PC-9 (cell line): ENCODE measurements at regions not wholly inside any gene's neighbourhood (a gene's known extent, or its start where the extent isn't known, plus 50 kb on each side); places are given as distances from the start of the nearest gene placed in this dataset.

Experiments
- BruUV-seq: library from RNA; stranded (reverse); fragments of 400-500 nt; replicated peaks from 2 replicates; lab custom pipeline; 2021; lab: Mats Ljungman, UMichigan
- CTCF ChIA-PET: fragments of 300-600 bp; sonication (Branson Sonifier 250); formaldehyde crosslinking; loops from one replicate; lab custom pipeline; 2022; ENCODE audit warnings: antibody characterized with exemption; lab: Charles Lee
- POLR2A ChIA-PET: fragments of 300-600 bp; sonication (Branson Sonifier 250); formaldehyde crosslinking; loops from one replicate; lab custom pipeline; 2022; ENCODE audit warnings: antibody characterized with exemption; ENCODE audit not compliant: unreplicated experiment; lab: Charles Lee
- DNase-seq, 2 experiments: peaks; one replicate each; pipeline versions ENCODE4 v3.0.0 to v3.0.0-alpha.2; 2015 to 2022; ENCODE audit warnings: mixed read lengths in 1 of 2
- H2AFZ ChIP-seq: fragments of 200-600 bp; sonication (generic); 2 replicates; pipeline ENCODE4 v1.8.1; 2017; ENCODE audit warnings: antibody characterized with exemption
- H3F3A ChIP-seq: fragments of 200-600 bp; sonication (generic); 2 replicates; pipeline ENCODE4 v1.8.1; 2017; ENCODE audit warnings: antibody characterized with exemption, mild to moderate bottlenecking, low read depth; ENCODE audit not compliant: insufficient read depth
- H3K27ac ChIP-seq: fragments of 200-600 bp; sonication (generic); 2 replicates; pipeline ENCODE4 v1.6.1; 2016; ENCODE audit warnings: mixed run types
- H3K27me3 ChIP-seq: fragments of 200-600 bp; sonication (generic); 2 replicates; pipeline ENCODE4 v1.6.1; 2016; ENCODE audit warnings: low read depth, mixed run types; ENCODE audit not compliant: insufficient read depth
- H3K36me3 ChIP-seq: fragments of 200-600 bp; sonication (generic); 2 replicates; pipeline ENCODE4 v1.6.1; 2016; ENCODE audit warnings: low read depth, mixed run types
- H3K4me1 ChIP-seq: fragments of 200-600 bp; sonication (generic); replicated peaks from 2 replicates; pipeline ENCODE4 v1.6.1; 2016; ENCODE audit warnings: mixed run types; ENCODE audit not compliant: insufficient read depth
- H3K4me2 ChIP-seq: fragments of 200-600 bp; sonication (generic); 2 replicates; pipeline ENCODE4 v1.6.1; 2017; ENCODE audit warnings: mixed run types
- H3K4me3 ChIP-seq: fragments of 200-600 bp; sonication (generic); 2 replicates; pipeline ENCODE4 v1.6.1; 2016; ENCODE audit warnings: mixed run types
- H3K79me2 ChIP-seq: fragments of 200-600 bp; sonication (generic); 2 replicates; pipeline ENCODE4 v1.6.1; 2017; ENCODE audit warnings: low read depth, mixed run types
- H3K9me2 ChIP-seq: fragments of 200-600 bp; sonication (generic); 2 replicates; pipeline ENCODE4 v1.8.1; 2017; ENCODE audit warnings: mild to moderate bottlenecking; ENCODE audit not compliant: insufficient read depth
- H3K9me3 ChIP-seq: fragments of 200-600 bp; sonication (generic); 2 replicates; pipeline ENCODE4 v1.8.1; 2016; ENCODE audit warnings: low read depth; ENCODE audit not compliant: insufficient read depth
- H4K20me1 ChIP-seq: fragments of 200-600 bp; sonication (generic); 2 replicates; pipeline ENCODE4 v1.8.1; 2017; ENCODE audit not compliant: insufficient read depth
- CTCF ChIP-seq: fragments of 200-600 bp; sonication (generic); conservative IDR thresholded peaks from 2 replicates; pipeline ENCODE4 v1.6.1; 2017; ENCODE audit warnings: mixed run types, antibody characterized with exemption, mild to moderate bottlenecking, moderate library complexity
- EZH2 ChIP-seq: fragments of 200-600 bp; sonication (generic); IDR thresholded peaks from 2 replicates; pipeline ENCODE4 v1.8.0; 2017; ENCODE audit warnings: antibody characterized with exemption, low read depth
- intact Hi-C: fragments of 100-400 bp; cut with micrococcal nuclease; formaldehyde crosslinking; loops from one replicate; pipeline ENCODE4 v1.10.0; 2022; ENCODE audit not compliant: unreplicated experiment

GRCh38 chr16:77643176-77643575, 79.1 kb upstream of the NUDT7 start:
- intact Hi-C loops: no loop called here
- no peak for DNase-seq
- Histone ChIP-seq H3F3A (no peaks in the 10 kb centered on the region), H3K4me3 (no peak overlapping the region), H4K20me1 (no peaks in the 10 kb centered on the region), H3K27me3 (peaks cover 41% of the 10 kb centered on the region), H3K4me1 (no peaks in the 10 kb centered on the region), H3K36me3 (no peaks in the 10 kb centered on the region), H3K79me2 (no peaks in the 10 kb centered on the region), H2AFZ (no peak overlapping the region), H3K4me2 (no peak overlapping the region), H3K27ac (no peak overlapping the region), H3K9me3 (no peaks in the 10 kb centered on the region), H3K9me2 (no peaks in the 10 kb centered on the region)
- no TSS peak for BruUV-seq
- TF ChIP-seq CTCF: no peak
- TF ChIP-seq EZH2: no peak
- CTCF ChIA-PET: no interaction called here
- POLR2A ChIA-PET: no interaction called here

- H3K27me3 ChIP-seq: peaks cover 21% of the 10 kb centered on the region; the same call in 1 of the 2 replicates
- ChIA-PET CTCF (no interaction called here), POLR2A (no interaction called here)
- no peak overlapping the region for H3K4me3 ChIP-seq
- H3K79me2 ChIP-seq: no peaks in the 10 kb centered on the region
- no peak overlapping the region for H3K4me2 ChIP-seq
- BruUV-seq: no TSS peak
- no peaks in the 10 kb centered on the region for H3K4me1 ChIP-seq
- no peak overlapping the region for H3K27ac ChIP-seq
- no peaks in the 10 kb centered on the region for H4K20me1 ChIP-seq
- no peak for DNase-seq
- TF ChIP-seq CTCF (no peak), EZH2 (no peak)
- no peak overlapping the region for H2AFZ ChIP-seq
- no peaks in the 10 kb centered on the region for H3F3A ChIP-seq
- intact Hi-C loops: no loop called here
- no peaks in the 10 kb centered on the region for H3K9me3 ChIP-seq
- H3K36me3 ChIP-seq: no peaks in the 10 kb centered on the region
- H3K9me2 ChIP-seq: no peaks in the 10 kb centered on the region
These were observed 76.5 kb upstream of the NUDT7 start for GRCh38 chr16:77645764-77646163.

GRCh38 chr16:77647726-77648125, 74.6 kb upstream of the NUDT7 start:
- Histone ChIP-seq H3K79me2 (no peaks in the 10 kb centered on the region), H4K20me1 (no peaks in the 10 kb centered on the region), H2AFZ (no peak overlapping the region), H3K27me3 (peaks cover 29% of the 10 kb centered on the region; the same call in 1 of the 2 replicates), H3K4me2 (no peak overlapping the region), H3K9me3 (no peaks in the 10 kb centered on the region), H3K27ac (no peak overlapping the region), H3K36me3 (no peaks in the 10 kb centered on the region), H3F3A (no peaks in the 10 kb centered on the region), H3K9me2 (no peaks in the 10 kb centered on the region), H3K4me3 (no peak overlapping the region), H3K4me1 (no peaks in the 10 kb centered on the region)
- TF ChIP-seq CTCF (no peak), EZH2 (no peak)
- CTCF ChIA-PET: no interaction called here
- BruUV-seq: no TSS peak
- POLR2A ChIA-PET: no interaction called here
- DNase-seq: no peak
- intact Hi-C loops: no loop called here
